Loucy (cell line): ENCODE measurements at regions not wholly inside any gene's neighbourhood (a gene's known extent, or its start where the extent isn't known, plus 50 kb on each side); places are given as distances from the start of the nearest gene placed in this dataset.

ENCODE experiments used
- H2AFZ ChIP-seq: fragments of 200-600 bp; sonication (generic); 2 replicates; pipeline ENCODE4 v1.6.0; 2016; ENCODE audit warnings: antibody characterized with exemption, mild to moderate bottlenecking, low read length, moderate library complexity
- H3F3A ChIP-seq: fragments of 200-600 bp; 2 replicates; pipeline ENCODE4 v1.6.0; 2016; ENCODE audit warnings: antibody characterized with exemption, low read depth, mild to moderate bottlenecking
- H3K27me3 ChIP-seq: fragments of 200-600 bp; sonication (generic); 2 replicates; pipeline ENCODE4 v1.6.1; 2014; ENCODE audit warnings: low read length, mild to moderate bottlenecking; ENCODE audit not compliant: insufficient read depth, poor library complexity, severe bottlenecking
- H3K36me3 ChIP-seq: fragments of 200-600 bp; sonication (generic); 2 replicates; pipeline ENCODE4 v1.6.1; 2016; ENCODE audit warnings: low read length; ENCODE audit not compliant: insufficient read depth
- H3K4me1 ChIP-seq: fragments of 200-600 bp; sonication (generic); 2 replicates; pipeline ENCODE4 v1.5.1; 2014; ENCODE audit warnings: low read length, mild to moderate bottlenecking; ENCODE audit not compliant: insufficient read depth, poor library complexity, severe bottlenecking
- H3K4me2 ChIP-seq: fragments of 200-600 bp; sonication (generic); 2 replicates; pipeline ENCODE4 v1.6.0; 2014; ENCODE audit warnings: antibody characterized with exemption, low read length, low read depth, mild to moderate bottlenecking; ENCODE audit not compliant: poor library complexity, severe bottlenecking
- H3K4me3 ChIP-seq: fragments of 200-600 bp; sonication (generic); 2 replicates; pipeline ENCODE4 v1.5.1; 2014; ENCODE audit warnings: low read length, mild to moderate bottlenecking, mixed read lengths; ENCODE audit not compliant: poor library complexity, severe bottlenecking
- H3K79me2 ChIP-seq: fragments of 200-600 bp; sonication (generic); 2 replicates; pipeline ENCODE4 v1.6.1; 2014; ENCODE audit warnings: low read length; ENCODE audit not compliant: insufficient read depth
- H3K9ac ChIP-seq: fragments of 200-600 bp; sonication (generic); 2 replicates; pipeline ENCODE4 v1.6.0; 2014; ENCODE audit warnings: mild to moderate bottlenecking, low read depth, low read length, moderate library complexity; ENCODE audit not compliant: poor library complexity, severe bottlenecking
- H3K9me2 ChIP-seq: fragments of 200-600 bp; sonication (generic); replicated peaks from 2 replicates; pipeline ENCODE4 v1.6.1; 2016; ENCODE audit warnings: low read depth, low read length, mixed read lengths
- H3K9me3 ChIP-seq: fragments of 200-600 bp; sonication (generic); 2 replicates; pipeline ENCODE4 v1.6.1; 2014; ENCODE audit warnings: mild to moderate bottlenecking, antibody characterized with exemption, low read length, low read depth; ENCODE audit not compliant: insufficient read depth
- H4K20me1 ChIP-seq: fragments of 200-600 bp; sonication (generic); 2 replicates; pipeline ENCODE4 v1.6.0; 2014; ENCODE audit warnings: antibody characterized with exemption, low read length, mild to moderate bottlenecking; ENCODE audit not compliant: insufficient read depth, poor library complexity, severe bottlenecking
- CTCF ChIP-seq: fragments of 200-600 bp; sonication (generic); conservative IDR thresholded peaks from 2 replicates; pipeline ENCODE4 v1.5.1; 2014; ENCODE audit warnings: mild to moderate bottlenecking, antibody characterized with exemption, low read length
- EZH2phosphoT487 ChIP-seq: fragments of 200-600 bp; IDR thresholded peaks from 2 replicates; pipeline ENCODE4 v1.6.1; 2018; ENCODE audit warnings: antibody characterized with exemption, mild to moderate bottlenecking, moderate library complexity, borderline replicate concordance

- no peaks in the 10 kb centered on the region for H3K4me1 ChIP-seq
- no peaks in the 10 kb centered on the region for H3F3A ChIP-seq
- H3K36me3 ChIP-seq: no peaks in the 10 kb centered on the region
- no peaks in the 10 kb centered on the region for H3K9me3 ChIP-seq
- no peaks in the 10 kb centered on the region for H3K27me3 ChIP-seq
- no peaks in the 10 kb centered on the region for H4K20me1 ChIP-seq
- TF ChIP-seq EZH2phosphoT487: no peak
- TF ChIP-seq CTCF: no peak
- H2AFZ ChIP-seq: no peak overlapping the region
- H3K4me3 ChIP-seq: no peak overlapping the region
- no peak overlapping the region for H3K4me2 ChIP-seq
- no peaks in the 10 kb centered on the region for H3K9me2 ChIP-seq
- no peaks in the 10 kb centered on the region for H3K79me2 ChIP-seq
- no peak overlapping the region for H3K9ac ChIP-seq
These were observed 412.7 kb downstream of the EFNA5 start for GRCh38 chr5:107257885-107258520.

- no peak overlapping the region for H3K4me2 ChIP-seq
- no peaks in the 10 kb centered on the region for H4K20me1 ChIP-seq
- H3K36me3 ChIP-seq: no peaks in the 10 kb centered on the region
- H3K9me2 ChIP-seq: no peaks in the 10 kb centered on the region
- H3K27me3 ChIP-seq: no peaks in the 10 kb centered on the region
- no peaks in the 10 kb centered on the region for H3K4me1 ChIP-seq
- TF ChIP-seq CTCF (no peak), EZH2phosphoT487 (no peak)
- no peaks in the 10 kb centered on the region for H3K79me2 ChIP-seq
- H2AFZ ChIP-seq: no peak overlapping the region
- no peaks in the 10 kb centered on the region for H3F3A ChIP-seq
- H3K9ac ChIP-seq: no peak overlapping the region
- H3K4me3 ChIP-seq: no peak overlapping the region
- no peaks in the 10 kb centered on the region for H3K9me3 ChIP-seq
These were observed 415.9 kb downstream of the EFNA5 start for GRCh38 chr5:107254902-107255234.

GRCh38 chr5:107254214-107254901, 416.4 kb downstream of the EFNA5 start:
- Histone ChIP-seq H3F3A (no peaks in the 10 kb centered on the region), H3K9me2 (no peaks in the 10 kb centered on the region), H3K4me3 (no peak overlapping the region), H4K20me1 (no peaks in the 10 kb centered on the region), H3K36me3 (no peaks in the 10 kb centered on the region), H3K9ac (no peak overlapping the region), H3K4me2 (no peak overlapping the region), H2AFZ (no peak overlapping the region), H3K27me3 (no peaks in the 10 kb centered on the region), H3K79me2 (no peaks in the 10 kb centered on the region), H3K4me1 (no peaks in the 10 kb centered on the region), H3K9me3 (no peaks in the 10 kb centered on the region)
- TF ChIP-seq EZH2phosphoT487: no peak
- no peak for TF ChIP-seq CTCF
